CD14-positive monocyte (primary cell): ENCODE measurements at regions not wholly inside any gene's neighbourhood (a gene's known extent, or its start where the extent isn't known, plus 50 kb on each side); places are given as distances from the start of the nearest gene placed in this dataset.

Experiments used
- DNase-seq, 3 donors: peaks; one replicate each; pipeline ENCODE4 v3.0.0-alpha.2; 2011 to 2022
- H2AFZ ChIP-seq: 2 replicates; pipeline ENCODE4 v1.6.0; 2012; ENCODE audit warnings: mild to moderate bottlenecking, low read depth, low read length, inconsistent platforms; ENCODE audit not compliant: insufficient read depth, poor library complexity, severe bottlenecking
- H3K27ac ChIP-seq, 2 donors: 1 replicate in 1 of 2; 2 replicates in 1 of 2; pipeline ENCODE4 v1.5.1; 2012 to 2013; ENCODE audit warnings: low read length in 2 of 2, control low read depth in 1 of 2, inconsistent platforms in 1 of 2, low read depth in 1 of 2, mild to moderate bottlenecking in 1 of 2
- H3K27me3 ChIP-seq, 2 donors: one replicate each; pipeline versions ENCODE4 v1.6.0 to v1.6.1; 2011 to 2013; ENCODE audit warnings: low read length in 2 of 2; ENCODE audit not compliant: control insufficient read depth in 2 of 2, insufficient read depth in 2 of 2
- H3K36me3 ChIP-seq, 2 donors: replicated peaks in 1 of 2; 1 replicate in 1 of 2; 2 replicates in 1 of 2; pipeline versions ENCODE4 v1.5.1 to v1.6.1; 2012 to 2013; ENCODE audit warnings: low read length in 2 of 2, control low read depth in 1 of 2, inconsistent platforms in 1 of 2, mild to moderate bottlenecking in 1 of 2; ENCODE audit not compliant: insufficient read depth in 2 of 2, control insufficient read depth in 1 of 2
- H3K4me1 ChIP-seq, 2 donors: 1 replicate in 1 of 2; 2 replicates in 1 of 2; pipeline versions ENCODE4 v1.5.1 to v1.6.1; 2012 to 2013; ENCODE audit warnings: low read length in 2 of 2, control low read depth in 1 of 2, inconsistent platforms in 1 of 2, mild to moderate bottlenecking in 1 of 2, moderate library complexity in 1 of 2; ENCODE audit not compliant: insufficient read depth in 2 of 2, control insufficient read depth in 1 of 2
- H3K4me2 ChIP-seq: replicated peaks from 2 replicates; pipeline ENCODE3; 2012; ENCODE audit warnings: low read length, moderate library complexity, mild to moderate bottlenecking; ENCODE audit not compliant: poor library complexity, severe bottlenecking; ENCODE audit errors: extremely low read depth
- H3K4me3 ChIP-seq, 3 experiments: fragments of 200-600 bp in 1 of 3; sonication (generic) in 1 of 3; replicated peaks in 1 of 3; 1 replicate in 2 of 3; 2 replicates in 1 of 3; pipeline ENCODE4 v1.5.1; 2011 to 2013; ENCODE audit warnings: low read length in 3 of 3, mild to moderate bottlenecking in 3 of 3, control low read depth in 2 of 3, low read depth in 2 of 3, inconsistent platforms in 1 of 3, moderate library complexity in 1 of 3
- H3K79me2 ChIP-seq: 2 replicates; pipeline ENCODE4 v1.6.0; 2012; ENCODE audit warnings: mild to moderate bottlenecking, control low read depth, inconsistent platforms, low read length, moderate library complexity; ENCODE audit not compliant: insufficient read depth
- H3K9ac ChIP-seq: 2 replicates; pipeline ENCODE4 v1.6.0; 2017; ENCODE audit warnings: low read length, mild to moderate bottlenecking; ENCODE audit not compliant: insufficient read depth, poor library complexity, severe bottlenecking
- H3K9me3 ChIP-seq, 2 donors: replicated peaks in 1 of 2; 1 replicate in 1 of 2; 2 replicates in 1 of 2; pipeline versions ENCODE4 v1.5.1 to v1.6.1; 2012 to 2013; ENCODE audit warnings: low read length in 2 of 2, control low read depth in 1 of 2; ENCODE audit not compliant: control insufficient read depth in 1 of 2, insufficient read depth in 1 of 2
- H4K20me1 ChIP-seq: 2 replicates; pipeline ENCODE4 v1.6.0; 2012; ENCODE audit warnings: mild to moderate bottlenecking, low read length, control low read depth, moderate library complexity; ENCODE audit not compliant: insufficient read depth
- H3K27ac Mint-ChIP-seq, 7 donors: one replicate each; pipeline ENCODE4 v1.8.0; 2020; ENCODE audit warnings: mild to moderate bottlenecking in 7 of 7, mixed read lengths in 7 of 7, moderate library complexity in 6 of 7, inconsistent platforms in 2 of 7
- H3K27me3 Mint-ChIP-seq, 3 donors: one replicate each; pipeline ENCODE4 v1.8.0; 2021 to 2022; ENCODE audit warnings: low read depth in 3 of 3, mild to moderate bottlenecking in 3 of 3, mixed read lengths in 3 of 3, moderate library complexity in 3 of 3, inconsistent platforms in 1 of 3
- H3K36me3 Mint-ChIP-seq, 2 donors: one replicate each; pipeline ENCODE4 v1.8.0; 2020; ENCODE audit warnings: mixed read lengths in 2 of 2, inconsistent platforms in 1 of 2, mild to moderate bottlenecking in 1 of 2
- H3K4me1 Mint-ChIP-seq: one replicate; pipeline ENCODE4 v1.8.0; 2020; ENCODE audit warnings: mild to moderate bottlenecking, mixed read lengths
- H3K4me3 Mint-ChIP-seq, 2 donors: one replicate each; pipeline ENCODE4 v1.8.0; 2020; ENCODE audit warnings: mild to moderate bottlenecking in 2 of 2, mixed read lengths in 2 of 2, moderate library complexity in 1 of 2
- H3K9me3 Mint-ChIP-seq, 7 donors: one replicate each; pipeline ENCODE4 v1.8.0; 2020 to 2022; ENCODE audit warnings: mixed read lengths in 7 of 7, mild to moderate bottlenecking in 6 of 7, moderate library complexity in 6 of 7, inconsistent platforms in 2 of 7
- CTCF ChIP-seq: fragments of 200-600 bp; IDR thresholded peaks from one replicate; pipeline ENCODE4 v1.8.0; 2022; ENCODE audit warnings: antibody characterized with exemption, mild to moderate bottlenecking
- WGBS: methylation state at CpG from one replicate; pipeline ENCODE4 v1.1.5; 2013; ENCODE audit warnings: missing lambda C conversion rate; ENCODE audit not compliant: insufficient coverage; 5-methylcytosine and 5-hydroxymethylcytosine counted together
- intact Hi-C, 2 donors: fragments of 100-400 bp; cut with micrococcal nuclease; formaldehyde crosslinking; loops; one replicate each; pipeline versions ENCODE4 v1.15.0 to v1.15.1; 2023

DNA sequence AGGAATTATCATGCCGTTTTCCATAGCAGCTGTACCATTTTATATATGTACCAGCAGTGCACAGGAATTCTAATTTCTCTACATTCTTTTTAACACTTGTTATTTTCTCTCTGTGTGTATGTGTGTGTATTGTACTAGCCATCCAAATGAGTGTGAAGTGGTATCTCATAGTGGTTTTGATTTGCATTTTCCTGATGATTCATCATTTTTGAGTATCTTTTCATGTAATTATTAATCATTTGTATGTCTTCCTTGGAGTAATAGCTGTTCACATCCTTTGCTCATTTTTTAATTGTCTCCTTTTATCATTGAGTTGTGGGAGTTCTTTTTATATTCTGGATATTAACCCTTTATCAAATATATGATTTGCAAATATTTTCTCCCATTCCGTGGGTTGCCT is 95.6 kb upstream of the MANSC4 start:
- Histone ChIP-seq H3K4me3 (no peak overlapping the region), H3K36me3 (no peaks in the 10 kb centered on the region), H2AFZ (no peak overlapping the region), H3K4me2 (no peak overlapping the region), H3K27me3 (no peaks in the 10 kb centered on the region), H3K4me1 (no peaks in the 10 kb centered on the region), H4K20me1 (no peaks in the 10 kb centered on the region), H3K27ac (no peak overlapping the region), H3K9ac (no peak overlapping the region), H3K79me2 (no peaks in the 10 kb centered on the region), H3K9me3 (no peaks in the 10 kb centered on the region)
- intact Hi-C loops, result no loop called here
- no peaks in the 10 kb centered on the region for H3K36me3 Mint-ChIP-seq
- TF ChIP-seq CTCF, result no peak
- no CpG with 5 or more reads among the region's 2 CpGs for WGBS
- peaks cover 0 to 12% (median 9%) of the 10 kb centered on the region in 7 donors for H3K9me3 Mint-ChIP-seq
- no peak for DNase-seq
- H3K4me1 Mint-ChIP-seq, result no peaks in the 10 kb centered on the region
- H3K4me3 Mint-ChIP-seq, result no peak overlapping the region
- H3K27me3 Mint-ChIP-seq, result no peaks in the 10 kb centered on the region
- H3K27ac Mint-ChIP-seq, result no peak overlapping the region

GRCh38 chr12:27873010-27873409 is 93.0 kb upstream of the MANSC4 start:
- Histone ChIP-seq H3K36me3 (no peaks in the 10 kb centered on the region), H4K20me1 (no peaks in the 10 kb centered on the region), H3K9ac (no peak overlapping the region), H3K4me2 (no peak overlapping the region), H3K4me3 (no peak overlapping the region), H3K27me3 (no peaks in the 10 kb centered on the region), H3K9me3 (no peaks in the 10 kb centered on the region), H2AFZ (no peak overlapping the region), H3K27ac (no peak overlapping the region), H3K4me1 (no peaks in the 10 kb centered on the region), H3K79me2 (no peaks in the 10 kb centered on the region)
- no peak for TF ChIP-seq CTCF
- Mint-ChIP-seq H3K27ac (no peak overlapping the region), H3K9me3 (peaks cover 0 to 15% (median 5%) of the 10 kb centered on the region in 7 donors), H3K36me3 (no peaks in the 10 kb centered on the region), H3K27me3 (no peaks in the 10 kb centered on the region), H3K4me3 (no peak overlapping the region), H3K4me1 (no peaks in the 10 kb centered on the region)
- DNase-seq, result no peak
- WGBS, result 95% methylated on average over 4 of the region's 6 CpGs
- intact Hi-C loops, result no loop called here
